K562 (cell line): ENCODE measurements at regions not wholly inside any gene's neighbourhood (a gene's known extent, or its start where the extent isn't known, plus 50 kb on each side); places are given as distances from the start of the nearest gene placed in this dataset.

Experiments
- ATAC-seq: fragments of 200-7000 bp; cut with Tn5 transposase; 3 replicates; pipeline ENCODE4 v1.9.1; 2020; ENCODE audit warnings: moderate library complexity
- BruUV-seq: library from RNA; stranded (reverse); fragments of 400-500 nt; replicated peaks from 2 replicates; lab custom pipeline; 2021; lab: Mats Ljungman, UMichigan
- CTCF ChIA-PET: fragments of 300-600 bp; formaldehyde crosslinking; extraction: SDS; loops from one replicate; lab custom pipeline; 2021; ENCODE audit warnings: low intra/inter-chr PET ratio; lab: Yijun Ruan, JAX
- POLR2A ChIA-PET: fragments of 300-600, 350-650 bp; sonication (Branson Sonifier 250); formaldehyde crosslinking; extraction: SDS; loops from one replicate; lab custom pipeline; 2021; ENCODE audit warnings: antibody characterized with exemption, inconsistent platforms; lab: Yijun Ruan, JAX
- DNase-seq, 4 experiments: peaks; one replicate each; pipeline versions ENCODE4 v3.0.0 to v3.0.0-alpha.2; 2011 to 2018; ENCODE audit warnings: low spot score in 3 of 4, mixed read lengths in 3 of 4; ENCODE audit errors: extremely low read depth in 1 of 4
- FAIRE-seq: peaks from 2 replicates; lab custom pipeline; 2011; peaks lifted over from hg19 to GRCh38; lab: Jason Lieb, UNC
- H2AFZ ChIP-seq: 2 replicates; pipeline ENCODE4 v1.6.0; 2011; ENCODE audit warnings: low read depth, low read length, control low read depth, inconsistent platforms
- H3K27ac ChIP-seq: fragments of 200-600 bp; 3 replicates; pipeline ENCODE4 v1.8.0; 2011; ENCODE audit warnings: low read depth, mild to moderate bottlenecking, control low read depth, inconsistent platforms, low read length, moderate library complexity, mixed read lengths; ENCODE audit errors: extremely low read depth
- H3K27me3 ChIP-seq, 2 experiments: fragments of 300-600 bp in 1 of 2; 2 replicates in 1 of 2; 3 replicates in 1 of 2; pipeline versions ENCODE4 v1.6.0 to v1.8.0; 2011; ENCODE audit warnings: inconsistent platforms in 2 of 2, low read length in 2 of 2, mild to moderate bottlenecking in 1 of 2, mixed read lengths in 1 of 2, moderate library complexity in 1 of 2; ENCODE audit not compliant: control insufficient read depth in 2 of 2, insufficient read depth in 2 of 2
- H3K36me3 ChIP-seq: fragments of 300-600 bp; 3 replicates; pipeline ENCODE4 v1.8.0; 2011; ENCODE audit warnings: mild to moderate bottlenecking, low read length, inconsistent platforms; ENCODE audit not compliant: control insufficient read depth, insufficient read depth
- H3K4me1 ChIP-seq, 2 experiments: fragments of 200-600 bp in 1 of 2; replicated peaks in 1 of 2; 2 replicates in 1 of 2; 3 replicates in 1 of 2; pipeline versions ENCODE4 v1.5.1 to v1.8.0; 2011; ENCODE audit warnings: inconsistent platforms in 2 of 2, low read length in 2 of 2, mild to moderate bottlenecking in 1 of 2, mixed read lengths in 1 of 2, moderate library complexity in 1 of 2; ENCODE audit not compliant: control insufficient read depth in 2 of 2, insufficient read depth in 2 of 2
- H3K4me2 ChIP-seq: 2 replicates; pipeline ENCODE4 v1.6.1; 2011; ENCODE audit warnings: low read length, control low read depth, inconsistent platforms, mixed read lengths; ENCODE audit not compliant: insufficient read depth
- H3K4me3 ChIP-seq: fragments of 200-600 bp; sonication (generic), shearing (Covaris generic); 2 replicates; pipeline ENCODE4 v1.5.1; 2016; ENCODE audit warnings: control low read depth, inconsistent platforms
- H3K79me2 ChIP-seq: fragments of 200-600 bp; 3 replicates; pipeline ENCODE4 v1.8.0; 2011; ENCODE audit warnings: low read length, inconsistent platforms; ENCODE audit not compliant: control insufficient read depth, insufficient read depth
- H3K9ac ChIP-seq, 2 experiments: 2 replicates each; pipeline versions ENCODE4 v1.6.0 to v1.6.1; 2011; ENCODE audit warnings: low read depth in 2 of 2, low read length in 2 of 2, control low read depth in 1 of 2, inconsistent platforms in 1 of 2, mild to moderate bottlenecking in 1 of 2, mixed read lengths in 1 of 2; ENCODE audit not compliant: insufficient read depth in 1 of 2
- H3K9me1 ChIP-seq: one replicate; pipeline ENCODE4 v1.6.0; 2011; ENCODE audit warnings: inconsistent platforms, mild to moderate bottlenecking, low read length, moderate library complexity; ENCODE audit not compliant: control insufficient read depth, insufficient read depth
- H3K9me3 ChIP-seq: replicated peaks from 2 replicates; pipeline ENCODE4 v1.5.1; 2011; ENCODE audit warnings: low read depth, low read length, inconsistent platforms; ENCODE audit not compliant: control insufficient read depth, insufficient read depth
- H4K20me1 ChIP-seq: replicated peaks from 2 replicates; pipeline ENCODE4 v1.6.1; 2011; ENCODE audit warnings: low read length, inconsistent platforms, mixed read lengths; ENCODE audit not compliant: control insufficient read depth, insufficient read depth
- CBX3 ChIP-seq, 2 experiments: IDR thresholded peaks; 1 replicate in 1 of 2; 2 replicates in 1 of 2; pipeline ENCODE4 v1.6.1; 2012; ENCODE audit warnings: inconsistent platforms in 2 of 2, low read length in 2 of 2, borderline replicate concordance in 1 of 2, control low read depth in 1 of 2
- ESRRB ChIP-seq: fragments of 250-450 bp; sonication (Bioruptor Pico); IDR thresholded peaks from 2 replicates; pipeline ENCODE4 v1.5.0; 2020; ENCODE audit warnings: mild to moderate bottlenecking, moderate library complexity, borderline replicate concordance
- ILK ChIP-seq: fragments of 450-650 bp; IDR thresholded peaks from 2 replicates; pipeline ENCODE4 v1.6.1; 2016; ENCODE audit warnings: missing genetic modification characterization, low read depth, mild to moderate bottlenecking, missing compliant biosample characterization, moderate library complexity, borderline replicate concordance
- SMARCC2 ChIP-seq: fragments of 450-650 bp; IDR thresholded peaks from 2 replicates; pipeline ENCODE4 v1.6.1; 2017; ENCODE audit warnings: antibody characterized with exemption, moderate library complexity, mild to moderate bottlenecking, low read depth
- ZEB2 ChIP-seq: fragments of 450-650 bp; IDR thresholded peaks from 2 replicates; pipeline ENCODE4 v1.6.1; 2016
- ZSCAN32 ChIP-seq: fragments of 450-650 bp; formaldehyde crosslinking; IDR thresholded peaks from 2 replicates; pipeline ENCODE4 v1.4.0; 2020; ENCODE audit warnings: mild to moderate bottlenecking, moderate library complexity
- WGBS: fragments of 100-300 bp; shearing (Covaris generic); methylation state at CpG from one replicate; pipeline ENCODE4 v1.1.6; 2016; ENCODE audit warnings: low coverage, mixed read lengths; ENCODE audit not compliant: insufficient coverage; ENCODE audit errors: missing lambda C conversion rate; 5-methylcytosine and 5-hydroxymethylcytosine counted together
- in situ Hi-C: fragments of 300-500 bp; cut with MboI; formaldehyde crosslinking; loops from 4 replicates; pipeline ENCODE4 v1.15.0; 2018; ENCODE audit warnings: inconsistent platforms, mixed read lengths
- intact Hi-C: fragments of 100-400 bp; cut with micrococcal nuclease; formaldehyde crosslinking; loops from 2 replicates; pipeline ENCODE4 v1.14.2; 2022
- TF ChIP-seq, protein P1 (sequence below): fragments of 200-600 bp; sonication (generic); IDR thresholded peaks from one replicate; pipeline ENCODE4 v1.6.1; 2012; ENCODE audit warnings: mild to moderate bottlenecking, low read depth, low read length, inconsistent platforms
- TF ChIP-seq, protein P2 (sequence below): sonication (generic); formaldehyde crosslinking; IDR thresholded peaks from 2 replicates; pipeline ENCODE4 v1.8.0; 2023; ENCODE audit warnings: mild to moderate bottlenecking, missing genetic modification reagents

DNA sequence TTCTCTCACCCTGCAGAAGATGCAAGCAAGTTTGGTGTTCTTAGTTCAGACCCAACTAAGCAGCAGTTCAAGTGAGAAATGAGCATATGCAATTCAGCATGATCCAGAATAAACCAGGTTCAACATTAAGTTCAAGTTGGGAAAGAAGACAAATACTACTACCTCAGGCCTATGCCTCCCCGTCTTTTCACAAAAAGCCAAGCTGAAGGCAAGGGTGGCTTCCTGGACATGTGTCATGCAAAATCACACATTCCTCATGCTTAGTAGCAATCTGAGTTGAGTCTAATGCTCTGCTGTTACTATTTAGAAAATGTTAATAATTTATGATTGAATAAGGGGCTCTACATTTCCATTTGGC lies 453.4 kb upstream of the GRAMD2B start:
- no peak for FAIRE-seq
- Histone ChIP-seq H3K79me2 (no peaks in the 10 kb centered on the region), H3K4me2 (no peak overlapping the region), H3K9ac (no peak overlapping the region), H3K4me3 (no peak overlapping the region), H3K4me1 (no peaks in the 10 kb centered on the region), H3K9me1 (no peaks in the 10 kb centered on the region), H2AFZ (no peak overlapping the region), H3K36me3 (no peaks in the 10 kb centered on the region), H4K20me1 (no peaks in the 10 kb centered on the region), H3K9me3 (no peaks in the 10 kb centered on the region), H3K27me3 (no peaks in the 10 kb centered on the region), H3K27ac (no peak overlapping the region)
- WGBS = 0% methylated on average over 1 of the region's 1 CpG
- ChIA-PET CTCF (no interaction called here), POLR2A (no interaction called here)
- no peak for ATAC-seq
- in situ Hi-C loops (no loop called here), intact Hi-C loops (no loop called here)
- DNase-seq = no peak
- no TSS peak for BruUV-seq
- TF ChIP-seq, protein P1, sequence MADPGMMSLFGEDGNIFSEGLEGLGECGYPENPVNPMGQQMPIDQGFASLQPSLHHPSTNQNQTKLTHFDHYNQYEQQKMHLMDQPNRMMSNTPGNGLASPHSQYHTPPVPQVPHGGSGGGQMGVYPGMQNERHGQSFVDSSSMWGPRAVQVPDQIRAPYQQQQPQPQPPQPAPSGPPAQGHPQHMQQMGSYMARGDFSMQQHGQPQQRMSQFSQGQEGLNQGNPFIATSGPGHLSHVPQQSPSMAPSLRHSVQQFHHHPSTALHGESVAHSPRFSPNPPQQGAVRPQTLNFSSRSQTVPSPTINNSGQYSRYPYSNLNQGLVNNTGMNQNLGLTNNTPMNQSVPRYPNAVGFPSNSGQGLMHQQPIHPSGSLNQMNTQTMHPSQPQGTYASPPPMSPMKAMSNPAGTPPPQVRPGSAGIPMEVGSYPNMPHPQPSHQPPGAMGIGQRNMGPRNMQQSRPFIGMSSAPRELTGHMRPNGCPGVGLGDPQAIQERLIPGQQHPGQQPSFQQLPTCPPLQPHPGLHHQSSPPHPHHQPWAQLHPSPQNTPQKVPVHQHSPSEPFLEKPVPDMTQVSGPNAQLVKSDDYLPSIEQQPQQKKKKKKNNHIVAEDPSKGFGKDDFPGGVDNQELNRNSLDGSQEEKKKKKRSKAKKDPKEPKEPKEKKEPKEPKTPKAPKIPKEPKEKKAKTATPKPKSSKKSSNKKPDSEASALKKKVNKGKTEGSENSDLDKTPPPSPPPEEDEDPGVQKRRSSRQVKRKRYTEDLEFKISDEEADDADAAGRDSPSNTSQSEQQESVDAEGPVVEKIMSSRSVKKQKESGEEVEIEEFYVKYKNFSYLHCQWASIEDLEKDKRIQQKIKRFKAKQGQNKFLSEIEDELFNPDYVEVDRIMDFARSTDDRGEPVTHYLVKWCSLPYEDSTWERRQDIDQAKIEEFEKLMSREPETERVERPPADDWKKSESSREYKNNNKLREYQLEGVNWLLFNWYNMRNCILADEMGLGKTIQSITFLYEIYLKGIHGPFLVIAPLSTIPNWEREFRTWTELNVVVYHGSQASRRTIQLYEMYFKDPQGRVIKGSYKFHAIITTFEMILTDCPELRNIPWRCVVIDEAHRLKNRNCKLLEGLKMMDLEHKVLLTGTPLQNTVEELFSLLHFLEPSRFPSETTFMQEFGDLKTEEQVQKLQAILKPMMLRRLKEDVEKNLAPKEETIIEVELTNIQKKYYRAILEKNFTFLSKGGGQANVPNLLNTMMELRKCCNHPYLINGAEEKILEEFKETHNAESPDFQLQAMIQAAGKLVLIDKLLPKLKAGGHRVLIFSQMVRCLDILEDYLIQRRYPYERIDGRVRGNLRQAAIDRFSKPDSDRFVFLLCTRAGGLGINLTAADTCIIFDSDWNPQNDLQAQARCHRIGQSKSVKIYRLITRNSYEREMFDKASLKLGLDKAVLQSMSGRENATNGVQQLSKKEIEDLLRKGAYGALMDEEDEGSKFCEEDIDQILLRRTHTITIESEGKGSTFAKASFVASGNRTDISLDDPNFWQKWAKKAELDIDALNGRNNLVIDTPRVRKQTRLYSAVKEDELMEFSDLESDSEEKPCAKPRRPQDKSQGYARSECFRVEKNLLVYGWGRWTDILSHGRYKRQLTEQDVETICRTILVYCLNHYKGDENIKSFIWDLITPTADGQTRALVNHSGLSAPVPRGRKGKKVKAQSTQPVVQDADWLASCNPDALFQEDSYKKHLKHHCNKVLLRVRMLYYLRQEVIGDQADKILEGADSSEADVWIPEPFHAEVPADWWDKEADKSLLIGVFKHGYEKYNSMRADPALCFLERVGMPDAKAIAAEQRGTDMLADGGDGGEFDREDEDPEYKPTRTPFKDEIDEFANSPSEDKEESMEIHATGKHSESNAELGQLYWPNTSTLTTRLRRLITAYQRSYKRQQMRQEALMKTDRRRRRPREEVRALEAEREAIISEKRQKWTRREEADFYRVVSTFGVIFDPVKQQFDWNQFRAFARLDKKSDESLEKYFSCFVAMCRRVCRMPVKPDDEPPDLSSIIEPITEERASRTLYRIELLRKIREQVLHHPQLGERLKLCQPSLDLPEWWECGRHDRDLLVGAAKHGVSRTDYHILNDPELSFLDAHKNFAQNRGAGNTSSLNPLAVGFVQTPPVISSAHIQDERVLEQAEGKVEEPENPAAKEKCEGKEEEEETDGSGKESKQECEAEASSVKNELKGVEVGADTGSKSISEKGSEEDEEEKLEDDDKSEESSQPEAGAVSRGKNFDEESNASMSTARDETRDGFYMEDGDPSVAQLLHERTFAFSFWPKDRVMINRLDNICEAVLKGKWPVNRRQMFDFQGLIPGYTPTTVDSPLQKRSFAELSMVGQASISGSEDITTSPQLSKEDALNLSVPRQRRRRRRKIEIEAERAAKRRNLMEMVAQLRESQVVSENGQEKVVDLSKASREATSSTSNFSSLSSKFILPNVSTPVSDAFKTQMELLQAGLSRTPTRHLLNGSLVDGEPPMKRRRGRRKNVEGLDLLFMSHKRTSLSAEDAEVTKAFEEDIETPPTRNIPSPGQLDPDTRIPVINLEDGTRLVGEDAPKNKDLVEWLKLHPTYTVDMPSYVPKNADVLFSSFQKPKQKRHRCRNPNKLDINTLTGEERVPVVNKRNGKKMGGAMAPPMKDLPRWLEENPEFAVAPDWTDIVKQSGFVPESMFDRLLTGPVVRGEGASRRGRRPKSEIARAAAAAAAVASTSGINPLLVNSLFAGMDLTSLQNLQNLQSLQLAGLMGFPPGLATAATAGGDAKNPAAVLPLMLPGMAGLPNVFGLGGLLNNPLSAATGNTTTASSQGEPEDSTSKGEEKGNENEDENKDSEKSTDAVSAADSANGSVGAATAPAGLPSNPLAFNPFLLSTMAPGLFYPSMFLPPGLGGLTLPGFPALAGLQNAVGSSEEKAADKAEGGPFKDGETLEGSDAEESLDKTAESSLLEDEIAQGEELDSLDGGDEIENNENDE = no peak
- no peak for TF ChIP-seq ZSCAN32 (CRISPR knock-in tag)
- no peak for TF ChIP-seq SMARCC2
- TF ChIP-seq ILK (tag) = no peak
- TF ChIP-seq ZEB2 = no peak
- no peak for TF ChIP-seq CBX3 (IDR thresholded peaks at IDR 0.05; ENCODE audit: borderline replicate concordance in 1 of 2, low read length in 2 of 2)
- TF ChIP-seq, protein P2, sequence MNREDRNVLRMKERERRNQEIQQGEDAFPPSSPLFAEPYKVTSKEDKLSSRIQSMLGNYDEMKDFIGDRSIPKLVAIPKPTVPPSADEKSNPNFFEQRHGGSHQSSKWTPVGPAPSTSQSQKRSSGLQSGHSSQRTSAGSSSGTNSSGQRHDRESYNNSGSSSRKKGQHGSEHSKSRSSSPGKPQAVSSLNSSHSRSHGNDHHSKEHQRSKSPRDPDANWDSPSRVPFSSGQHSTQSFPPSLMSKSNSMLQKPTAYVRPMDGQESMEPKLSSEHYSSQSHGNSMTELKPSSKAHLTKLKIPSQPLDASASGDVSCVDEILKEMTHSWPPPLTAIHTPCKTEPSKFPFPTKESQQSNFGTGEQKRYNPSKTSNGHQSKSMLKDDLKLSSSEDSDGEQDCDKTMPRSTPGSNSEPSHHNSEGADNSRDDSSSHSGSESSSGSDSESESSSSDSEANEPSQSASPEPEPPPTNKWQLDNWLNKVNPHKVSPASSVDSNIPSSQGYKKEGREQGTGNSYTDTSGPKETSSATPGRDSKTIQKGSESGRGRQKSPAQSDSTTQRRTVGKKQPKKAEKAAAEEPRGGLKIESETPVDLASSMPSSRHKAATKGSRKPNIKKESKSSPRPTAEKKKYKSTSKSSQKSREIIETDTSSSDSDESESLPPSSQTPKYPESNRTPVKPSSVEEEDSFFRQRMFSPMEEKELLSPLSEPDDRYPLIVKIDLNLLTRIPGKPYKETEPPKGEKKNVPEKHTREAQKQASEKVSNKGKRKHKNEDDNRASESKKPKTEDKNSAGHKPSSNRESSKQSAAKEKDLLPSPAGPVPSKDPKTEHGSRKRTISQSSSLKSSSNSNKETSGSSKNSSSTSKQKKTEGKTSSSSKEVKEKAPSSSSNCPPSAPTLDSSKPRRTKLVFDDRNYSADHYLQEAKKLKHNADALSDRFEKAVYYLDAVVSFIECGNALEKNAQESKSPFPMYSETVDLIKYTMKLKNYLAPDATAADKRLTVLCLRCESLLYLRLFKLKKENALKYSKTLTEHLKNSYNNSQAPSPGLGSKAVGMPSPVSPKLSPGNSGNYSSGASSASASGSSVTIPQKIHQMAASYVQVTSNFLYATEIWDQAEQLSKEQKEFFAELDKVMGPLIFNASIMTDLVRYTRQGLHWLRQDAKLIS (CRISPR knock-in tag) = no peak
- no peak for TF ChIP-seq ESRRB (CRISPR knock-in tag)
